Testis (tissue), 2 donors: ENCODE measurements at regions not wholly inside any gene's neighbourhood (a gene's known extent, or its start where the extent isn't known, plus 50 kb on each side); places are given as distances from the start of the nearest gene placed in this dataset.

Experiments
- CTCF ChIP-seq, 3 experiments: fragments of 450-650 bp in 2 of 3; fragments of 200-600 bp in 1 of 3; sonication (generic) in 1 of 3; IDR thresholded peaks; one replicate each; pipeline ENCODE4 v1.5.1; 2016 to 2019; ENCODE audit warnings: antibody characterized with exemption in 3 of 3, mild to moderate bottlenecking in 2 of 3, moderate library complexity in 1 of 3
- POLR2A ChIP-seq: fragments of 450-650 bp; IDR thresholded peaks from one replicate; pipeline ENCODE4 v1.6.1; 2017; ENCODE audit warnings: antibody characterized with exemption, mild to moderate bottlenecking, moderate library complexity

GRCh38 chr17:79221597-79221996 lies 147.0 kb downstream of the ENGASE start:
- TF ChIP-seq CTCF (IDR thresholded peaks at IDR 0.05) (no peak), POLR2A (no peak)
